ENCODE measurements at regions not wholly inside any gene's neighbourhood (a gene's known extent, or its start where the extent isn't known, plus 50 kb on each side); places are given as distances from the start of the nearest gene placed in this dataset.

DNA sequence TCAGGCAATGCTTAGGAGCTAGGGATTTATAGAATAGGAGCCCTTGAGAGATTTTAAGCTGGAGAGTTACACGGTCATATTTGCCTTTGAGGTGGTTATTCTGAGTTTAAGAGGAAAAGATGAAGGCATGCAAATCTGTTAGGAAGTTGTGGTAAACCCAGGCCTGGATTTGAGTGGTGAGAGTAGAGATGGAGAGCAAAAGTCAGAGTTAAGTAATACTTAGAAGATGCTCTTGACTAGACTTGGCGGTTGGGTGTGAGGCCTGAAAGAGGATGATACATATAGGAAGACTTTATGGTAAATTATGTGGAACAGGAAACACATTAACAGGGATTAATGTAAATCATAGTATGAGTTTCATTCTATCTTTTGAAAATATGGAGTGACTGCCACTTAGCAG is 136.0 kb upstream of the ARX start:
- Mint-ChIP-seq H3K4me3 (no peak overlapping the region), H3K27ac (no peak overlapping the region), H3K27me3 (ENCODE audit: insufficient read depth, low read depth, poor library complexity) (peaks cover 1% of the 10 kb centered on the region), H3K9me3 (no peaks in the 10 kb centered on the region; the same call in 2 of the 3 replicates), H3K36me3 (ENCODE audit: low read depth) (no peaks in the 10 kb centered on the region), H3K4me1 (peaks cover 4% of the 10 kb centered on the region; the same call in 1 of the 3 replicates)
- Histone ChIP-seq H3K36me3 (ENCODE audit: insufficient read depth) (no peaks in the 10 kb centered on the region), H3K27ac (ENCODE audit: low read depth) (no peak overlapping the region), H2AFZ (no peak overlapping the region), H3K79me2 (replicated peaks; ENCODE audit: insufficient read depth) (no peaks in the 10 kb centered on the region), H3K4me2 (no peak overlapping the region), H3K4me3 (no peak overlapping the region), H3K4me1 (ENCODE audit: insufficient read depth) (no peaks in the 10 kb centered on the region), H3F3A (replicated peaks; ENCODE audit: low read depth) (no peaks in the 10 kb centered on the region), H4K20me1 (replicated peaks; ENCODE audit: insufficient read depth) (no peaks in the 10 kb centered on the region), H3K9me2 (ENCODE audit: insufficient read depth) (no peaks in the 10 kb centered on the region), H3K27me3 (ENCODE audit: insufficient read depth) (no peaks in the 10 kb centered on the region)
- TF ChIP-seq ZNF331 (CRISPR knock-in tag; IDR thresholded peaks at IDR 0.05; ENCODE audit: low read depth) (no peak), EZH2phosphoT487 (IDR thresholded peaks at IDR 0.05; ENCODE audit: unreplicated experiment) (no peak), JUNB (IDR thresholded peaks at IDR 0.05; ENCODE audit: unreplicated experiment) (no peak), ZNF114 (CRISPR knock-in tag; IDR thresholded peaks at IDR 0.05) (no peak), CREB1 (CRISPR knock-in tag; IDR thresholded peaks at IDR 0.05; ENCODE audit: low read depth) (no peak), POLR2AphosphoS5 (IDR thresholded peaks at IDR 0.05; ENCODE audit: low read depth) (no peak), NANOG (IDR thresholded peaks at IDR 0.05; ENCODE audit: borderline replicate concordance) (no peak)
- TF ChIP-seq, protein P1, sequence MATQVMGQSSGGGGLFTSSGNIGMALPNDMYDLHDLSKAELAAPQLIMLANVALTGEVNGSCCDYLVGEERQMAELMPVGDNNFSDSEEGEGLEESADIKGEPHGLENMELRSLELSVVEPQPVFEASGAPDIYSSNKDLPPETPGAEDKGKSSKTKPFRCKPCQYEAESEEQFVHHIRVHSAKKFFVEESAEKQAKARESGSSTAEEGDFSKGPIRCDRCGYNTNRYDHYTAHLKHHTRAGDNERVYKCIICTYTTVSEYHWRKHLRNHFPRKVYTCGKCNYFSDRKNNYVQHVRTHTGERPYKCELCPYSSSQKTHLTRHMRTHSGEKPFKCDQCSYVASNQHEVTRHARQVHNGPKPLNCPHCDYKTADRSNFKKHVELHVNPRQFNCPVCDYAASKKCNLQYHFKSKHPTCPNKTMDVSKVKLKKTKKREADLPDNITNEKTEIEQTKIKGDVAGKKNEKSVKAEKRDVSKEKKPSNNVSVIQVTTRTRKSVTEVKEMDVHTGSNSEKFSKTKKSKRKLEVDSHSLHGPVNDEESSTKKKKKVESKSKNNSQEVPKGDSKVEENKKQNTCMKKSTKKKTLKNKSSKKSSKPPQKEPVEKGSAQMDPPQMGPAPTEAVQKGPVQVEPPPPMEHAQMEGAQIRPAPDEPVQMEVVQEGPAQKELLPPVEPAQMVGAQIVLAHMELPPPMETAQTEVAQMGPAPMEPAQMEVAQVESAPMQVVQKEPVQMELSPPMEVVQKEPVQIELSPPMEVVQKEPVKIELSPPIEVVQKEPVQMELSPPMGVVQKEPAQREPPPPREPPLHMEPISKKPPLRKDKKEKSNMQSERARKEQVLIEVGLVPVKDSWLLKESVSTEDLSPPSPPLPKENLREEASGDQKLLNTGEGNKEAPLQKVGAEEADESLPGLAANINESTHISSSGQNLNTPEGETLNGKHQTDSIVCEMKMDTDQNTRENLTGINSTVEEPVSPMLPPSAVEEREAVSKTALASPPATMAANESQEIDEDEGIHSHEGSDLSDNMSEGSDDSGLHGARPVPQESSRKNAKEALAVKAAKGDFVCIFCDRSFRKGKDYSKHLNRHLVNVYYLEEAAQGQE (IDR thresholded peaks at IDR 0.05; ENCODE audit: unreplicated experiment), result no peak
- TF ChIP-seq, protein P2, sequence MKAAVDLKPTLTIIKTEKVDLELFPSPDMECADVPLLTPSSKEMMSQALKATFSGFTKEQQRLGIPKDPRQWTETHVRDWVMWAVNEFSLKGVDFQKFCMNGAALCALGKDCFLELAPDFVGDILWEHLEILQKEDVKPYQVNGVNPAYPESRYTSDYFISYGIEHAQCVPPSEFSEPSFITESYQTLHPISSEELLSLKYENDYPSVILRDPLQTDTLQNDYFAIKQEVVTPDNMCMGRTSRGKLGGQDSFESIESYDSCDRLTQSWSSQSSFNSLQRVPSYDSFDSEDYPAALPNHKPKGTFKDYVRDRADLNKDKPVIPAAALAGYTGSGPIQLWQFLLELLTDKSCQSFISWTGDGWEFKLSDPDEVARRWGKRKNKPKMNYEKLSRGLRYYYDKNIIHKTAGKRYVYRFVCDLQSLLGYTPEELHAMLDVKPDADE (IDR thresholded peaks at IDR 0.05), result no peak
- DNase-seq (ENCODE audit: low spot score), result no peak
- ATAC-seq, result no peak

DNA sequence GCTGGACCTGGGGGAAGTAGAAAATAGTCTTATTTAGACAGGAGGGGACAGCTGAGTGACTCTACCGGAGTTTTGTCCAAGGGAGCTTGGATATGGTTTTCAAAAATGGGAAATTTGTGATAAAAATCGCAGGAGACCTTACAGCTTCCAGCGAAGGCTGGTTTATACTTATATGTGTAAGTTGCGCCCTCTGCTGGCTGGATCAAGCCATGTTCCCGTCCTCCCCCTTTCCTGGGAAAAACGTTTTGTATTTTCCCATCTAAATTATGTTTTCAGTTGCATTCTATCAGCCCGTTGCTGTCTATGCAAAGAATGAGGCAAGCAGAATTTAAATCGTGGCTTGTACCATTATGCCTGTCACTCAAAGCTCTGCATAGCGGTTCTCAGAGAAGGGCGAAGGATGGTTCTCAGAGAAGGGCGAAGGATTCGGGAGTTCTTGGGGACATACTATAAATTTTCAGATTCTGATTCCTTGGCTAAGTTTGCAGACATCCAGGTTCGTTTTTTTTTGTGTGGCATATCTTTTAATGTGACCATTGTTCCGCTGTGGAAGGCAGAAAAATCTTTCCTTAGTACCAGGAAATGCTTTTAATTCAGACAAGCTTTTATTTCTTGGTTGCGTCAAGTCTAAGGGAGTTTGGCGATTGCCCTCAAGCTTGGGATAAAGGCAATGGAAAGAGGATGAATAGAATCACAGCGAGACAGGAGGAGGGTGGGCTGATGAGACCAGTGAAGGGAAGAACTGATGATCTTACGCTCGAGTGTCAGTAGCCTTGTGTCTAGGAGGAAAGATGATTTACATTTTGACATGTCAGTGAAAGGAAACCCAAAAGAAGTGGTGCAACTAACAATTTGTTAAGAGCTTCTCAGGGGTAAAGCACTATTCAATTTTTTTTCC is 128.5 kb upstream of the ARX start:
- H3K36me3 ChIP-seq (ENCODE audit: insufficient read depth), result no peaks in the 10 kb centered on the region
- no peaks in the 10 kb centered on the region for H4K20me1 ChIP-seq (replicated peaks; ENCODE audit: insufficient read depth)
- Mint-ChIP-seq H3K4me1 (peaks cover 22% of the 10 kb centered on the region), H3K27me3 (ENCODE audit: insufficient read depth, low read depth, poor library complexity) (no peaks in the 10 kb centered on the region), H3K9me3 (no peaks in the 10 kb centered on the region; the same call in 1 of the 3 replicates), H3K4me3 (peak overlapping the region; percentile 48; the same call in 1 of the 3 replicates), H3K27ac (no peak overlapping the region), H3K36me3 (ENCODE audit: low read depth) (no peaks in the 10 kb centered on the region)
- DNase-seq (ENCODE audit: low spot score) (peak; percentile 68), ATAC-seq (peak; percentile 71)
- H3K27ac ChIP-seq (ENCODE audit: low read depth), result no peak overlapping the region
- no peaks in the 10 kb centered on the region for H3F3A ChIP-seq (replicated peaks; ENCODE audit: low read depth)
- peak overlapping the region; percentile 50 for H3K4me2 ChIP-seq
- H2AFZ ChIP-seq, result no peak overlapping the region
- H3K4me1 ChIP-seq (ENCODE audit: insufficient read depth), result peaks cover 15% of the 10 kb centered on the region
- H3K79me2 ChIP-seq (replicated peaks; ENCODE audit: insufficient read depth), result no peaks in the 10 kb centered on the region
- H3K9me2 ChIP-seq (ENCODE audit: insufficient read depth), result no peaks in the 10 kb centered on the region
- peak overlapping the region; percentile 26; the same call in 1 of the 2 replicates for H3K4me3 ChIP-seq
- H3K27me3 ChIP-seq (ENCODE audit: insufficient read depth), result no peaks in the 10 kb centered on the region
- TF ChIP-seq, protein P3, sequence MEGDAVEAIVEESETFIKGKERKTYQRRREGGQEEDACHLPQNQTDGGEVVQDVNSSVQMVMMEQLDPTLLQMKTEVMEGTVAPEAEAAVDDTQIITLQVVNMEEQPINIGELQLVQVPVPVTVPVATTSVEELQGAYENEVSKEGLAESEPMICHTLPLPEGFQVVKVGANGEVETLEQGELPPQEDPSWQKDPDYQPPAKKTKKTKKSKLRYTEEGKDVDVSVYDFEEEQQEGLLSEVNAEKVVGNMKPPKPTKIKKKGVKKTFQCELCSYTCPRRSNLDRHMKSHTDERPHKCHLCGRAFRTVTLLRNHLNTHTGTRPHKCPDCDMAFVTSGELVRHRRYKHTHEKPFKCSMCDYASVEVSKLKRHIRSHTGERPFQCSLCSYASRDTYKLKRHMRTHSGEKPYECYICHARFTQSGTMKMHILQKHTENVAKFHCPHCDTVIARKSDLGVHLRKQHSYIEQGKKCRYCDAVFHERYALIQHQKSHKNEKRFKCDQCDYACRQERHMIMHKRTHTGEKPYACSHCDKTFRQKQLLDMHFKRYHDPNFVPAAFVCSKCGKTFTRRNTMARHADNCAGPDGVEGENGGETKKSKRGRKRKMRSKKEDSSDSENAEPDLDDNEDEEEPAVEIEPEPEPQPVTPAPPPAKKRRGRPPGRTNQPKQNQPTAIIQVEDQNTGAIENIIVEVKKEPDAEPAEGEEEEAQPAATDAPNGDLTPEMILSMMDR (conservative IDR thresholded peaks at IDR 0.05; ENCODE audit: low read depth in 2 of 2), result peak; percentile 69 to 76
- TF ChIP-seq, protein P2 (IDR thresholded peaks at IDR 0.05), result no peak
- no peak for TF ChIP-seq ZNF331 (CRISPR knock-in tag; IDR thresholded peaks at IDR 0.05; ENCODE audit: low read depth)
- TF ChIP-seq STAT1 (IDR thresholded peaks at IDR 0.05; ENCODE audit: unreplicated experiment), result no peak
- no peak for TF ChIP-seq EZH2phosphoT487 (IDR thresholded peaks at IDR 0.05; ENCODE audit: unreplicated experiment)
